ENCODE measurements at regions not wholly inside any gene's neighbourhood (a gene's known extent, or its start where the extent isn't known, plus 50 kb on each side); places are given as distances from the start of the nearest gene placed in this dataset.

DNA sequence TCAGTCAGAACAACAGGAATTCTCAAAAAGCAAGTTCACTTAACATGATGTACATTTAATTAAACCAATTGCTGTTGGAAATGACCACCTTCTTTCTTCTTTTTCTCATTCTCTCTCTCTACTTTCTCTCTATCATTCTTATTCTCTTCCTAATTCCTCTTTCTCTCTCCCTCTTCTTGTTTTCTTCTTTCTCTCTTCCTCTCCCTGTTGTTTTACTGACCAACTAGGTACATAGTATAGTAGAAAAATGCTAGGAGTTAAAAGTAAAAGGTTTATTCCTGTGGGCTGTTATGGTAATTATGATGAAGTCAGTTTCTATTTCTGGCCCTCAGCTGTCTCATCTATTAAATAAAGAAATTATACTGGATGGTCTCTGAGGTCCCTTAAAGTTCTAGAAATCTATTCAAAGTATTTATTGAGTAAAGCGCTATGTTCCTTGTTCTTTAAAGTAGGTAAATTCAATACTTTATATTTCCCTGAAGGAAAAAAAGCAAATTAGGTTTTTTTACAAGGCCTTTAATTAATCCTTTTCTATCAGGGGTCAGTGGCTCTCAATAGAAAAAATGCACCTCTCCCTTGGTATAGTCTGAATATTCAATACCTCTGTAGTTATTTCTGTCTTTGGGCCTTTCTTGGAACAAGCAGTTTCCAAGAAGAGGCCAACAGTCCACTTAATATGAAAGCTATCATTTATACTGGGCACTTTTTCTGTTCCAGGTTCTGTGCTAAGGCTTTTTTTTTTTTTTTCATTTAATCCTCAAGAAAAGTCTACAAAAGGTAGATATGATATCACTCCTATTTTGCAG is 102.3 kb upstream of the SLC30A5 start:
- 93% methylated on average over 1 of the region's 1 CpG for WGBS
- H3K4me3 ChIP-seq, result no peak overlapping the region
- no peak for TF ChIP-seq POLR2A (IDR thresholded peaks at IDR 0.05; ENCODE audit: low read depth)
- no peak for TF ChIP-seq EP300 (IDR thresholded peaks at IDR 0.05)
- TF ChIP-seq, protein P1, sequence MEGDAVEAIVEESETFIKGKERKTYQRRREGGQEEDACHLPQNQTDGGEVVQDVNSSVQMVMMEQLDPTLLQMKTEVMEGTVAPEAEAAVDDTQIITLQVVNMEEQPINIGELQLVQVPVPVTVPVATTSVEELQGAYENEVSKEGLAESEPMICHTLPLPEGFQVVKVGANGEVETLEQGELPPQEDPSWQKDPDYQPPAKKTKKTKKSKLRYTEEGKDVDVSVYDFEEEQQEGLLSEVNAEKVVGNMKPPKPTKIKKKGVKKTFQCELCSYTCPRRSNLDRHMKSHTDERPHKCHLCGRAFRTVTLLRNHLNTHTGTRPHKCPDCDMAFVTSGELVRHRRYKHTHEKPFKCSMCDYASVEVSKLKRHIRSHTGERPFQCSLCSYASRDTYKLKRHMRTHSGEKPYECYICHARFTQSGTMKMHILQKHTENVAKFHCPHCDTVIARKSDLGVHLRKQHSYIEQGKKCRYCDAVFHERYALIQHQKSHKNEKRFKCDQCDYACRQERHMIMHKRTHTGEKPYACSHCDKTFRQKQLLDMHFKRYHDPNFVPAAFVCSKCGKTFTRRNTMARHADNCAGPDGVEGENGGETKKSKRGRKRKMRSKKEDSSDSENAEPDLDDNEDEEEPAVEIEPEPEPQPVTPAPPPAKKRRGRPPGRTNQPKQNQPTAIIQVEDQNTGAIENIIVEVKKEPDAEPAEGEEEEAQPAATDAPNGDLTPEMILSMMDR (IDR thresholded peaks at IDR 0.05), result no peak
- TF ChIP-seq POLR2AphosphoS5 (IDR thresholded peaks at IDR 0.05), result no peak
- H3K27me3 ChIP-seq, result no peaks in the 10 kb centered on the region
- DNase-seq (ENCODE audit: extremely low spot score), result no peak
- H3K4me1 ChIP-seq, result no peaks in the 10 kb centered on the region
- no peaks in the 10 kb centered on the region for H3K9me3 ChIP-seq
- intact Hi-C loops (cut with DNase I), result no loop called here
- no peaks in the 10 kb centered on the region for H3K36me3 ChIP-seq
- H3K27ac ChIP-seq (replicated peaks in 1 of 4), result no peak overlapping the region

- no peaks in the 10 kb centered on the region for H3K9me3 ChIP-seq
- no peak overlapping the region for H3K27ac ChIP-seq (replicated peaks in 1 of 4)
- no peaks in the 10 kb centered on the region for H3K4me1 ChIP-seq
- intact Hi-C loops (cut with DNase I), result no loop called here
- DNase-seq (ENCODE audit: extremely low spot score), result no peak
- no peak overlapping the region for H3K4me3 ChIP-seq
- WGBS, result 66% methylated on average over 4 of the region's 4 CpGs
- no peaks in the 10 kb centered on the region for H3K36me3 ChIP-seq
- TF ChIP-seq, protein P1 (IDR thresholded peaks at IDR 0.05), result no peak
- no peak for TF ChIP-seq POLR2AphosphoS5 (IDR thresholded peaks at IDR 0.05)
- no peak for TF ChIP-seq POLR2A (IDR thresholded peaks at IDR 0.05; ENCODE audit: low read depth)
- no peak for TF ChIP-seq EP300 (IDR thresholded peaks at IDR 0.05)
- no peaks in the 10 kb centered on the region for H3K27me3 ChIP-seq
These were observed 99.2 kb upstream of the SLC30A5 start for GRCh38 chr5:68994645-68995044.

GRCh38 chr5:68995845-68996545 is 97.8 kb upstream of the SLC30A5 start:
- no peak overlapping the region for H3K27ac ChIP-seq (replicated peaks in 1 of 4)
- H3K9me3 ChIP-seq, result no peaks in the 10 kb centered on the region
- intact Hi-C loops (cut with DNase I), result no loop called here
- no peaks in the 10 kb centered on the region for H3K4me1 ChIP-seq
- WGBS, result 73% methylated on average over 11 of the region's 11 CpGs
- no peaks in the 10 kb centered on the region for H3K27me3 ChIP-seq
- no peaks in the 10 kb centered on the region for H3K36me3 ChIP-seq
- DNase-seq (ENCODE audit: extremely low spot score), result no peak
- no peak overlapping the region for H3K4me3 ChIP-seq
- no peak for TF ChIP-seq POLR2A (IDR thresholded peaks at IDR 0.05; ENCODE audit: low read depth)
- no peak for TF ChIP-seq POLR2AphosphoS5 (IDR thresholded peaks at IDR 0.05)
- TF ChIP-seq EP300 (IDR thresholded peaks at IDR 0.05), result no peak
- TF ChIP-seq, protein P1 (IDR thresholded peaks at IDR 0.05), result no peak

GRCh38 chr5:68999181-68999580 is 94.6 kb upstream of the SLC30A5 start:
- intact Hi-C loops (cut with DNase I), result no loop called here
- no peaks in the 10 kb centered on the region for H3K4me1 ChIP-seq

More at GRCh38 chr5:68999181-68999580, 94.6 kb upstream of the SLC30A5 start:
- H3K36me3 ChIP-seq, result no peaks in the 10 kb centered on the region
- DNase-seq (ENCODE audit: extremely low spot score), result no peak
- no peaks in the 10 kb centered on the region for H3K27me3 ChIP-seq
- no peak overlapping the region for H3K27ac ChIP-seq (replicated peaks in 1 of 4)
- TF ChIP-seq POLR2AphosphoS5 (IDR thresholded peaks at IDR 0.05) (no peak), EP300 (IDR thresholded peaks at IDR 0.05) (no peak), POLR2A (IDR thresholded peaks at IDR 0.05; ENCODE audit: low read depth) (no peak)
- TF ChIP-seq, protein P1 (IDR thresholded peaks at IDR 0.05), result no peak
- H3K9me3 ChIP-seq, result no peaks in the 10 kb centered on the region
- H3K4me3 ChIP-seq, result no peak overlapping the region
- 81% methylated on average over 3 of the region's 3 CpGs for WGBS
